Peyer's patch (tissue), 4 donors: ENCODE measurements at regions not wholly inside any gene's neighbourhood (a gene's known extent, or its start where the extent isn't known, plus 50 kb on each side); places are given as distances from the start of the nearest gene placed in this dataset.

ENCODE experiments used
- POLR2A ChIP-seq, 2 donors: fragments of 450-650 bp; IDR thresholded peaks; one replicate each; pipeline ENCODE4 v1.5.1; 2017; ENCODE audit warnings: antibody characterized with exemption in 2 of 2, mild to moderate bottlenecking in 2 of 2, moderate library complexity in 2 of 2
- TF ChIP-seq, protein P1 (sequence below), 6 experiments: fragments of 450-650 bp in 4 of 6; fragments of 200-600 bp in 2 of 6; sonication (generic) in 1 of 6; IDR thresholded peaks; one replicate each; pipeline ENCODE4 v1.5.1; 2017 to 2019; ENCODE audit warnings: antibody characterized with exemption in 6 of 6, mild to moderate bottlenecking in 3 of 6, moderate library complexity in 1 of 6

DNA sequence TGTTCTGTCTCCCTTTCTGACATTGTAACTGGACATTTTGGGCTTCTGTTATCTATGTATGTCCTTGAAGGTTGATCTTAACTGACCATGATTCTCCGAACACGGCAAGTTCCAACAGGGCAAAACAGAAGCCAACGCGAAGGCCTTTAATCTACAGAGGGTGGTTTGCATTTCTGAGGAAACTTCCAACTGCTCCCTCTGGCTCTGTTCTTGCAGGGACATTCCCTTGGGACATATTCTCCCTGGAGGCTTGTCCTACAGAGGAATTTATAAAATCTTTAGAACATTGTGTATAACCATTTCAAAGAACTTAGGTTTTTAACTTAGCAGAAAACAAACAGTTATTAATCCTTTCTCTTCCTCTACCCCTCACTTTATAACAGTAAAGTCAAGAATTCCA lies 189.0 kb upstream of the CDYL start:
- TF ChIP-seq, protein P1, sequence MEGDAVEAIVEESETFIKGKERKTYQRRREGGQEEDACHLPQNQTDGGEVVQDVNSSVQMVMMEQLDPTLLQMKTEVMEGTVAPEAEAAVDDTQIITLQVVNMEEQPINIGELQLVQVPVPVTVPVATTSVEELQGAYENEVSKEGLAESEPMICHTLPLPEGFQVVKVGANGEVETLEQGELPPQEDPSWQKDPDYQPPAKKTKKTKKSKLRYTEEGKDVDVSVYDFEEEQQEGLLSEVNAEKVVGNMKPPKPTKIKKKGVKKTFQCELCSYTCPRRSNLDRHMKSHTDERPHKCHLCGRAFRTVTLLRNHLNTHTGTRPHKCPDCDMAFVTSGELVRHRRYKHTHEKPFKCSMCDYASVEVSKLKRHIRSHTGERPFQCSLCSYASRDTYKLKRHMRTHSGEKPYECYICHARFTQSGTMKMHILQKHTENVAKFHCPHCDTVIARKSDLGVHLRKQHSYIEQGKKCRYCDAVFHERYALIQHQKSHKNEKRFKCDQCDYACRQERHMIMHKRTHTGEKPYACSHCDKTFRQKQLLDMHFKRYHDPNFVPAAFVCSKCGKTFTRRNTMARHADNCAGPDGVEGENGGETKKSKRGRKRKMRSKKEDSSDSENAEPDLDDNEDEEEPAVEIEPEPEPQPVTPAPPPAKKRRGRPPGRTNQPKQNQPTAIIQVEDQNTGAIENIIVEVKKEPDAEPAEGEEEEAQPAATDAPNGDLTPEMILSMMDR (IDR thresholded peaks at IDR 0.05) = no peak
- no peak for TF ChIP-seq POLR2A (IDR thresholded peaks at IDR 0.05)
